B cell (primary cell): ENCODE measurements at regions not wholly inside any gene's neighbourhood (a gene's known extent, or its start where the extent isn't known, plus 50 kb on each side); places are given as distances from the start of the nearest gene placed in this dataset.

Source experiments
- ATAC-seq: fragments of 200-7000 bp; cut with Tn5 transposase; one replicate; pipeline ENCODE4 v1.10.0; 2021; ENCODE audit warnings: low read depth, mild to moderate bottlenecking, moderate number of reproducible peaks, moderate library complexity
- CTCF ChIA-PET: fragments of 350-600 bp; sonication (Branson Sonifier 250); formaldehyde crosslinking; loops from one replicate; lab custom pipeline; 2021; ENCODE audit warnings: antibody characterized with exemption, inconsistent platforms; lab: Charles Lee
- POLR2A ChIA-PET: fragments of 350-600 bp; sonication (Branson Sonifier 250); formaldehyde crosslinking; loops from one replicate; lab custom pipeline; 2021; ENCODE audit warnings: antibody characterized with exemption; lab: Charles Lee
- DNase-seq: peaks from one replicate; pipeline ENCODE4 v3.0.0; 2013
- H2AFZ ChIP-seq: 2 replicates; pipeline ENCODE4 v1.6.1; 2012; ENCODE audit warnings: mild to moderate bottlenecking, low read depth, low read length; ENCODE audit not compliant: insufficient read depth, poor library complexity, severe bottlenecking
- H3K27ac ChIP-seq, 2 donors: 1 replicate in 1 of 2; 2 replicates in 1 of 2; pipeline ENCODE4 v1.5.1; 2012 to 2013; ENCODE audit warnings: low read length in 2 of 2, mild to moderate bottlenecking in 2 of 2, moderate library complexity in 1 of 2
- H3K27me3 ChIP-seq, 4 experiments: fragments of 200-600 bp in 1 of 4; sonication (generic) in 1 of 4; replicated peaks in 1 of 4; 1 replicate in 2 of 4; 2 replicates in 2 of 4; pipeline versions ENCODE4 v1.6.1 to v1.7.0; 2013 to 2016; ENCODE audit warnings: low read length in 3 of 4, mild to moderate bottlenecking in 2 of 4, mixed read lengths in 1 of 4, moderate library complexity in 1 of 4; ENCODE audit not compliant: insufficient read depth in 4 of 4, control insufficient read depth in 3 of 4; ENCODE audit errors: control extremely low read depth in 1 of 4
- H3K36me3 ChIP-seq, 2 experiments: replicated peaks in 1 of 2; 1 replicate in 1 of 2; 2 replicates in 1 of 2; pipeline versions ENCODE4 v1.6.1 to v1.7.1; 2013; ENCODE audit warnings: low read length in 1 of 2; ENCODE audit not compliant: insufficient read depth in 2 of 2, control insufficient read depth in 1 of 2; ENCODE audit errors: control extremely low read depth in 1 of 2, extremely low read depth in 1 of 2
- H3K4me1 ChIP-seq, 2 donors: fragments of 200-600 bp in 1 of 2; sonication (generic) in 1 of 2; 1 replicate in 1 of 2; 2 replicates in 1 of 2; pipeline versions ENCODE4 v1.5.1 to v1.6.1; 2013 to 2017; ENCODE audit warnings: low read length in 2 of 2; ENCODE audit not compliant: control insufficient read depth in 2 of 2, insufficient read depth in 2 of 2
- H3K4me2 ChIP-seq: replicated peaks from 2 replicates; pipeline ENCODE3; 2012; ENCODE audit warnings: mild to moderate bottlenecking, low read depth, low read length; ENCODE audit not compliant: poor library complexity, severe bottlenecking
- H3K4me3 ChIP-seq, 5 experiments: fragments of 200-600 bp in 1 of 5; sonication (generic) in 1 of 5; 1 replicate in 3 of 5; 2 replicates in 2 of 5; pipeline versions ENCODE4 v1.5.1 to v1.7.0; 2011 to 2016; ENCODE audit warnings: low read length in 4 of 5, mild to moderate bottlenecking in 4 of 5, low read depth in 2 of 5, control low read depth in 1 of 5, moderate library complexity in 1 of 5; ENCODE audit not compliant: insufficient read depth in 1 of 5; ENCODE audit errors: control extremely low read depth in 1 of 5, extremely low read depth in 1 of 5
- H3K79me2 ChIP-seq: fragments of 200-600 bp; sonication (generic); one replicate; pipeline ENCODE4 v1.6.0; 2016; ENCODE audit warnings: low read length; ENCODE audit not compliant: control insufficient read depth, insufficient read depth
- H3K9ac ChIP-seq: fragments of 200-600 bp; sonication (generic); 2 replicates; pipeline ENCODE4 v1.6.1; 2017; ENCODE audit warnings: mild to moderate bottlenecking, low read length, moderate library complexity
- H3K9me3 ChIP-seq, 3 donors: one replicate each; pipeline versions ENCODE4 v1.6.1 to v1.7.1; 2013; ENCODE audit warnings: low read length in 2 of 3; ENCODE audit not compliant: control insufficient read depth in 2 of 3, insufficient read depth in 1 of 3; ENCODE audit errors: control extremely low read depth in 1 of 3
- H4K20me1 ChIP-seq: 2 replicates; pipeline ENCODE4 v1.6.0; 2012; ENCODE audit warnings: mild to moderate bottlenecking, low read length; ENCODE audit not compliant: insufficient read depth, control insufficient read depth, poor library complexity, severe bottlenecking
- H3K27ac Mint-ChIP-seq: one replicate; pipeline ENCODE4 v1.8.0; 2021; ENCODE audit warnings: mixed read lengths
- H3K27me3 Mint-ChIP-seq: one replicate; pipeline ENCODE4 v1.8.0; 2021; ENCODE audit warnings: mixed read lengths
- H3K4me1 Mint-ChIP-seq: one replicate; pipeline ENCODE4 v1.8.0; 2021; ENCODE audit warnings: mixed read lengths
- H3K4me3 Mint-ChIP-seq: one replicate; pipeline ENCODE4 v1.8.0; 2021; ENCODE audit warnings: mixed read lengths
- H3K9me3 Mint-ChIP-seq: one replicate; pipeline ENCODE4 v1.8.0; 2022; ENCODE audit warnings: mixed read lengths; ENCODE audit not compliant: insufficient read depth
- EZH2 ChIP-seq: IDR thresholded peaks from 2 replicates; pipeline ENCODE4 v1.6.1; 2012; ENCODE audit warnings: borderline replicate concordance, low read depth, mild to moderate bottlenecking, moderate library complexity, low read length; ENCODE audit not compliant: insufficient read depth, poor library complexity, severe bottlenecking
- WGBS: methylation state at CpG from one replicate; pipeline ENCODE4 v1.1.5; 2013; ENCODE audit warnings: missing lambda C conversion rate; ENCODE audit not compliant: insufficient coverage; 5-methylcytosine and 5-hydroxymethylcytosine counted together
- intact Hi-C: fragments of 100-400 bp; cut with micrococcal nuclease; formaldehyde crosslinking; loops from one replicate; pipeline ENCODE4 v1.10.0; 2022
- TF ChIP-seq, protein P1 (sequence below): fragments of 200-600 bp; IDR thresholded peaks from one replicate; pipeline ENCODE4 v1.8.0; 2022; ENCODE audit warnings: antibody characterized with exemption, mild to moderate bottlenecking

DNA sequence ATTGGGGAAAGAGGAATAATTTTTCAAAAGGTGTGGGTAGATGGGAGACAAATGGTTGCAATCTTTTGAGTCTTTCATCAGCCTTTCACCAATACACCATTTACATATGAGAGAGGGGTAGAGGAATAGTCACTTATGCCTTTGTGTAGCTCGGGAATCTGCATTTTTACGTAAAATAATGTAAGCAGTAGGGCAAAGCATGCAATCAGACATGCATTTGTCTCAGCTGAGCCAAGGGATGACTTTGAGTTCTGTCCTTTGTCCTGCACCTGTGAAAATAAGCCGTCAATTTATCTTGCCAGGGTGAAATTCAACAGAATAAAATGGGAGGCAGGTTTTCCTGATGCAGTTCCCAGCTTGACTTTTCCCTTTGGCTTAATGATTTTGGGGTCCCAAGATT lies 1473.4 kb upstream of the TENM3 start:
- no peaks in the 10 kb centered on the region for H3K27me3 Mint-ChIP-seq
- POLR2A ChIA-PET: no interaction called here
- no peak overlapping the region for H3K4me3 ChIP-seq
- H3K27me3 ChIP-seq: no peaks in the 10 kb centered on the region
- H3K9me3 Mint-ChIP-seq: peaks cover 2% of the 10 kb centered on the region
- 100% methylated on average over 1 of the region's 3 CpGs for WGBS
- TF ChIP-seq EZH2: no peak
- TF ChIP-seq, protein P1, sequence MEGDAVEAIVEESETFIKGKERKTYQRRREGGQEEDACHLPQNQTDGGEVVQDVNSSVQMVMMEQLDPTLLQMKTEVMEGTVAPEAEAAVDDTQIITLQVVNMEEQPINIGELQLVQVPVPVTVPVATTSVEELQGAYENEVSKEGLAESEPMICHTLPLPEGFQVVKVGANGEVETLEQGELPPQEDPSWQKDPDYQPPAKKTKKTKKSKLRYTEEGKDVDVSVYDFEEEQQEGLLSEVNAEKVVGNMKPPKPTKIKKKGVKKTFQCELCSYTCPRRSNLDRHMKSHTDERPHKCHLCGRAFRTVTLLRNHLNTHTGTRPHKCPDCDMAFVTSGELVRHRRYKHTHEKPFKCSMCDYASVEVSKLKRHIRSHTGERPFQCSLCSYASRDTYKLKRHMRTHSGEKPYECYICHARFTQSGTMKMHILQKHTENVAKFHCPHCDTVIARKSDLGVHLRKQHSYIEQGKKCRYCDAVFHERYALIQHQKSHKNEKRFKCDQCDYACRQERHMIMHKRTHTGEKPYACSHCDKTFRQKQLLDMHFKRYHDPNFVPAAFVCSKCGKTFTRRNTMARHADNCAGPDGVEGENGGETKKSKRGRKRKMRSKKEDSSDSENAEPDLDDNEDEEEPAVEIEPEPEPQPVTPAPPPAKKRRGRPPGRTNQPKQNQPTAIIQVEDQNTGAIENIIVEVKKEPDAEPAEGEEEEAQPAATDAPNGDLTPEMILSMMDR: no peak
- no peak overlapping the region for H3K27ac ChIP-seq
- no peaks in the 10 kb centered on the region for H3K79me2 ChIP-seq
- H3K9me3 ChIP-seq: peaks cover 0 to 4% (median 0%) of the 10 kb centered on the region in 3 donors
- CTCF ChIA-PET: no interaction called here
- H3K4me2 ChIP-seq: no peak overlapping the region
- H3K9ac ChIP-seq: no peak overlapping the region
- no peaks in the 10 kb centered on the region for H3K4me1 Mint-ChIP-seq
- H2AFZ ChIP-seq: no peak overlapping the region
- no peak overlapping the region for H3K27ac Mint-ChIP-seq
- intact Hi-C loops: no loop called here
- ATAC-seq: no peak
- no peak for DNase-seq
- no peak overlapping the region for H3K4me3 Mint-ChIP-seq
- H3K4me1 ChIP-seq: no peaks in the 10 kb centered on the region
- no peaks in the 10 kb centered on the region for H4K20me1 ChIP-seq
- H3K36me3 ChIP-seq: no peaks in the 10 kb centered on the region

DNA sequence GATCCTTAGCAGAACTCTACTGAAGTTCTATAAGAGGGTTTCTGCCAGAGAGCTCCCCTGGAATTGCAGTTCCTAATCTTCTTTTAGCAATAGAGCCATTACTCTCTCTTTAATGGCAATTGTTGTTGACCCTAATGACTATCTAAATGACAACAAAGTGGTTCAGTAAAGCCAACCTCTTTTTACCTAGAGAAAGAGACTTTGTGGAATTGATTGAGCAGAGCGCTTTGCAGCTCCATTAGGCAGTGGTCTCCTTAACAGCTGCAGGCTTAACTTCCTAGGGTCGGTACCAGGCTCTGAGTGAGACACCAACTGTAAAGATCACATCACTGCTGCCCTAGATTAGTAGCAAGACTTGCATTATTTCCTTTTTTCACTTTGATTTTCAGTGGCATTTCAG lies 1472.9 kb upstream of the TENM3 start:
- H3K27ac ChIP-seq: no peak overlapping the region
- DNase-seq: no peak
- H4K20me1 ChIP-seq: no peaks in the 10 kb centered on the region
- H3K27me3 ChIP-seq: no peaks in the 10 kb centered on the region
- H3K27ac Mint-ChIP-seq: no peak overlapping the region
- 71% methylated on average over 1 of the region's 2 CpGs for WGBS
- no peak overlapping the region for H3K4me3 ChIP-seq
- TF ChIP-seq, protein P1: no peak
- TF ChIP-seq EZH2: no peak
- no peaks in the 10 kb centered on the region for H3K27me3 Mint-ChIP-seq
- H3K4me3 Mint-ChIP-seq: no peak overlapping the region
- intact Hi-C loops: no loop called here
- no peaks in the 10 kb centered on the region for H3K79me2 ChIP-seq
- H3K36me3 ChIP-seq: no peaks in the 10 kb centered on the region
- peaks cover 2% of the 10 kb centered on the region for H3K9me3 Mint-ChIP-seq
- H3K4me1 Mint-ChIP-seq: no peaks in the 10 kb centered on the region
- no peak overlapping the region for H2AFZ ChIP-seq
- H3K9ac ChIP-seq: no peak overlapping the region
- ChIA-PET POLR2A (no interaction called here), CTCF (no interaction called here)
- ATAC-seq: no peak
- no peaks in the 10 kb centered on the region for H3K4me1 ChIP-seq
- H3K4me2 ChIP-seq: no peak overlapping the region
- H3K9me3 ChIP-seq: peaks cover 0 to 4% (median 0%) of the 10 kb centered on the region in 3 donors
